ENCODE measurements at regions not wholly inside any gene's neighbourhood (a gene's known extent, or its start where the extent isn't known, plus 50 kb on each side); places are given as distances from the start of the nearest gene placed in this dataset.

DNA sequence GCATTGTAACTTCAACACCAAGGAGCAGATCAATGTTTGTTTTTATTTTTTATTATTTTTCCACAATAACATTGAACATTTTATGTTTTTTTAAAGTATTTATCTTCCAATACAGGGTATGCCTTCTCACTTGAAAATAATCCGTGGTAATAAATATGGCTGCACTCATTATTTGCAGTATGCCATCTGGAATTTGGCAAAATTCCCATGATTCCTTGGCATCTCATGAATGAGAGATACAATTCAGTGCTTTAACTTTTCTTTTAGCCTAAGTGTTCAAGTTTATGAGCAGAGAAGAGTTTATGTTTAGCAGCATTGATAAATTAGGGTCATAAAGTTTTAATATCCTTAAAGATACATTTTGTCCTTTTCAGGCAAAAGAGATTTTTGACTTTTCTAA, 1109.6 kb upstream of the ATXN8OS start:
- Histone ChIP-seq H3K27ac (ENCODE audit: low read depth in 1 of 3, low read length in 2 of 3) (no peak overlapping the region), H3K4me3 (ENCODE audit: low read depth in 1 of 3, low read length in 3 of 3) (no peak overlapping the region), H3K4me1 (ENCODE audit: control insufficient read depth in 3 of 3, insufficient read depth in 2 of 3, low read depth in 1 of 3, low read length in 2 of 3) (no peaks in the 10 kb centered on the region), H3K9me3 (ENCODE audit: control insufficient read depth in 2 of 2, insufficient read depth in 1 of 2, low read depth in 1 of 2, low read length in 1 of 2) (no peaks in the 10 kb centered on the region), H3K27me3 (ENCODE audit: control insufficient read depth in 3 of 3, insufficient read depth in 3 of 3, low read length in 3 of 3) (no peaks in the 10 kb centered on the region), H3K36me3 (ENCODE audit: control insufficient read depth in 3 of 3, insufficient read depth in 2 of 3, low read depth in 1 of 3, low read length in 3 of 3) (no peaks in the 10 kb centered on the region)
- DNase-seq (no peak), FAIRE-seq (no peak)
- 72 to 83% (median 74%) methylated on average over 1 of the region's 1 CpG for WGBS, 3 donors

DNA sequence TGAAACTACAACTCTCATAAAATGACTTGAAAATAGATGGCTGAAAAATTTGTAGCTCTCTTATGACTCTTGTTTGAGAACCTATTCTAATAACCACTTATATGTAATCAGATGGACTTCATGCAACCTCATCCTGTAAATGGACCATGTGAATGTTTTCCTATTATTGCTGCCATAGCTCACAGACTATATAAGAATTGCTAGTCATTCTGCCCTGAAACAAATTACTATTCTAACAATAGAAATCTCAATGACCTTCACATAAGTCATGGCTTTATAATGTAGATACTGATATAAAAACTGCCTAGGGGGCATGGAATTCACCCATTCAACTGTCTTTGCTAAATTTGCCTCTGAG, 1111.0 kb upstream of the ATXN8OS start:
- Histone ChIP-seq H3K27me3 (ENCODE audit: control insufficient read depth in 3 of 3, insufficient read depth in 3 of 3, low read length in 3 of 3) (no peaks in the 10 kb centered on the region), H3K27ac (ENCODE audit: low read depth in 1 of 3, low read length in 2 of 3) (no peak overlapping the region), H3K36me3 (ENCODE audit: control insufficient read depth in 3 of 3, insufficient read depth in 2 of 3, low read depth in 1 of 3, low read length in 3 of 3) (no peaks in the 10 kb centered on the region), H3K9me3 (ENCODE audit: control insufficient read depth in 2 of 2, insufficient read depth in 1 of 2, low read depth in 1 of 2, low read length in 1 of 2) (no peaks in the 10 kb centered on the region), H3K4me1 (ENCODE audit: control insufficient read depth in 3 of 3, insufficient read depth in 2 of 3, low read depth in 1 of 3, low read length in 2 of 3) (no peaks in the 10 kb centered on the region), H3K4me3 (ENCODE audit: low read depth in 1 of 3, low read length in 3 of 3) (no peak overlapping the region)
- DNase-seq = no peak
- FAIRE-seq = no peak

DNA sequence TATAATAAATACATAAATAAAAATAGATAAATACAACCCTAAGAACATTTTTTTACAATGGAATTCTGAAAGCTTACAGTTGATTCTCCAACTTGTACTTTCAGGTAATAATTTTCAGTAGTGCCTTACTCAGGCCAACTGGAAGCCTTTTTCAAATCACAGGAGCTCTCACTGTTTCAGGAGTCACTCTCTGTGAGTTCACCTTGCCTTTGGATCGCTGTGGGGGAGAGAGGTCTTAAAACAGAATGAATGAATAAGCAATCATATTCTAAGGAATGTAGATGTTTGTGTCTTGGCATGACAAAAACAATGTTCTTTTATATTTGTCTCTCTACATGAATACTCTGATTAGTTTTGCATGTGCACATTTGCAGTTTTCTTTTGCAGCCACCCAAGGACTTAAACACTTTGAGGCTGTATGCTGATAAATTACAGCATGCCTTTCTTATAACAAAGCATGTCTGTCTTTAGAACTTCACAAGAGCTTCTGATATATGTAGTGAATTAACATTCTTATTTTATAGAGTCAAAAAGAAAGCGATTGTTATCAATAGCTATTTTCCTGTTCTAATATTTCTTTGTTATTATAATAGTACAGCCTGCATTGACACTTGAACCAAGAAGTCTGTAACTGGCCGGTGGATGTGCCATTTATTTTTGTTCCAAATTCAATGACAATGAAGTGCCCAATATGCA, 1111.5 kb upstream of the ATXN8OS start:
- H3K9me3 ChIP-seq (ENCODE audit: control insufficient read depth in 2 of 2, insufficient read depth in 1 of 2, low read depth in 1 of 2, low read length in 1 of 2) = no peaks in the 10 kb centered on the region
- H3K4me3 ChIP-seq (ENCODE audit: low read depth in 1 of 3, low read length in 3 of 3) = no peak overlapping the region
- H3K27me3 ChIP-seq (ENCODE audit: control insufficient read depth in 3 of 3, insufficient read depth in 3 of 3, low read length in 3 of 3) = no peaks in the 10 kb centered on the region
- no peak for FAIRE-seq
- 67 to 72% (median 71%) methylated on average over 3 of the region's 3 CpGs for WGBS, 3 donors
- no peaks in the 10 kb centered on the region for H3K36me3 ChIP-seq (ENCODE audit: control insufficient read depth in 3 of 3, insufficient read depth in 2 of 3, low read depth in 1 of 3, low read length in 3 of 3)
- no peaks in the 10 kb centered on the region for H3K4me1 ChIP-seq (ENCODE audit: control insufficient read depth in 3 of 3, insufficient read depth in 2 of 3, low read depth in 1 of 3, low read length in 2 of 3)
- no peak overlapping the region for H3K27ac ChIP-seq (ENCODE audit: low read depth in 1 of 3, low read length in 2 of 3)
- DNase-seq = no peak

DNA sequence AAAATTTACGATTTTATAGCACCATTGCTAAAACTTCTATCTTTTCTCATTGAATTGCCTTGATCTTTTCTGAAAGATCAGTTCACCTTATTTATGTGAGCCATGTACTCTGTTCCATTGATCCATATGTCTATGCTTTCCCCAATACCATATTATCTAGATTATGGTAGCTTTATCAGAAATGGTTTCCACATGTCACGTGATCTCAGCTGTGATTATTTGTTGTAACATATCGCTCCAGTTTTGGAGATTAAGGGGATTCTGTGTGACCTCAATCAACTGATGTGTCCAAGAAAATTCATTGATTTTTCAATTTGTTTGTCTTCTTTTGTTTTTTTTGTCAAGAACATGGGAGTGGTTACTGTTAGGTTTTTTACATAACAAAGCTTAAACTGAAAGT, 1114.5 kb upstream of the ATXN8OS start:
- H3K9me3 ChIP-seq (ENCODE audit: control insufficient read depth in 2 of 2, insufficient read depth in 1 of 2, low read depth in 1 of 2, low read length in 1 of 2) = no peaks in the 10 kb centered on the region
- FAIRE-seq (no peak), DNase-seq (no peak)
- H3K27me3 ChIP-seq (ENCODE audit: control insufficient read depth in 3 of 3, insufficient read depth in 3 of 3, low read length in 3 of 3) = no peaks in the 10 kb centered on the region
- no peak overlapping the region for H3K4me3 ChIP-seq (ENCODE audit: low read depth in 1 of 3, low read length in 3 of 3)
- H3K27ac ChIP-seq (ENCODE audit: low read depth in 1 of 3, low read length in 2 of 3) = no peak overlapping the region
- no peaks in the 10 kb centered on the region for H3K36me3 ChIP-seq (ENCODE audit: control insufficient read depth in 3 of 3, insufficient read depth in 2 of 3, low read depth in 1 of 3, low read length in 3 of 3)
- no peaks in the 10 kb centered on the region for H3K4me1 ChIP-seq (ENCODE audit: control insufficient read depth in 3 of 3, insufficient read depth in 2 of 3, low read depth in 1 of 3, low read length in 2 of 3)
- 59 to 75% (median 72%) methylated on average over 3 of the region's 3 CpGs for WGBS, 3 donors

DNA sequence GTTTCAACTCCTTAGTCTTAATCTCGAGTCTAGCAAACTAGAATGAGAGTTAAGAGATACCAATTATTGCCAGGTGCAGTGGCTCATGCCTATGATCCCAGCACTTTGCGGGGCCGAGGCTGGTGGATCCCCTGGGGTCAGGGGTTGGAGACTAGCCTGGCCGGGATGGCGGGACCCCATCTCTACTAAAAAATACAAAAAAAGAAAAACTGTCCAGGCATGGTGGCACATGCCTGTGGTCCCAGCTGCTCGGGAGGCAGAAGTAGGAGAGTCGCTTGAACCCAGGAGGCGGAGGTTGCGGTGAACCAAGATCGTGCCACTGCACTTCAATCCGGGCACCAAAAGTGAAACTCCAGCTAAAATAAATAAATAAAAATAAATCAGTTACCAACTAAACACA, 1119.5 kb upstream of the ATXN8OS start:
- FAIRE-seq (no peak), DNase-seq (no peak)
- no peaks in the 10 kb centered on the region for H3K27me3 ChIP-seq (ENCODE audit: control insufficient read depth in 3 of 3, insufficient read depth in 3 of 3, low read length in 3 of 3)
- H3K4me1 ChIP-seq (ENCODE audit: control insufficient read depth in 3 of 3, insufficient read depth in 2 of 3, low read depth in 1 of 3, low read length in 2 of 3) = no peaks in the 10 kb centered on the region
- no peak overlapping the region for H3K4me3 ChIP-seq (ENCODE audit: low read depth in 1 of 3, low read length in 3 of 3)
- 78 to 85% (median 83%) methylated on average over 11 of the region's 11 CpGs for WGBS, 3 donors
- H3K36me3 ChIP-seq (ENCODE audit: control insufficient read depth in 3 of 3, insufficient read depth in 2 of 3, low read depth in 1 of 3, low read length in 3 of 3) = no peaks in the 10 kb centered on the region
- peaks cover 0 to 6% of the 10 kb centered on the region in 2 donors for H3K9me3 ChIP-seq (ENCODE audit: control insufficient read depth in 2 of 2, insufficient read depth in 1 of 2, low read depth in 1 of 2, low read length in 1 of 2)
- no peak overlapping the region for H3K27ac ChIP-seq (ENCODE audit: low read depth in 1 of 3, low read length in 2 of 3)

DNA sequence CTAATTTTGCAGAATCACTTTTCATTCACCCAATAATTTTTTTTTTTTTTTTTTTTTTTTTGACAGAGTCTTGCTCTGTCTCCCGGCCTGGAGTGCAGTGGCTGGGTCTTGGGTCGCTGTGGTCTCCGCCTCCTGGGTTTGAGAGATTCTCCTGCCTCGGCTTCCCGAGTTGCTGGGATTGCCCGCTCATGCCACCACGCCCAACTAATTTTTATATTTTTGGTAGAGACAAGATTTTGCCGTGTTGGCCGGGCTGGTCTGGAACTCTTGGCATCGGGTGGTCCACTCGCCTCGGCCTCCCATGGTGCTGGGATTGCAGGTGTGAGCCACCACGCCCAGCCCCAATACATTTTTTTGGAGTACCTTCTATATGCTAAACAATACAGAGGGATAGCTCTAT, 1120.0 kb upstream of the ATXN8OS start:
- no peaks in the 10 kb centered on the region for H3K36me3 ChIP-seq (ENCODE audit: control insufficient read depth in 3 of 3, insufficient read depth in 2 of 3, low read depth in 1 of 3, low read length in 3 of 3)
- DNase-seq (no peak), FAIRE-seq (no peak)
- H3K9me3 ChIP-seq (ENCODE audit: control insufficient read depth in 2 of 2, insufficient read depth in 1 of 2, low read depth in 1 of 2, low read length in 1 of 2) = peaks cover 0 to 8% of the 10 kb centered on the region in 2 donors
- no peaks in the 10 kb centered on the region for H3K27me3 ChIP-seq (ENCODE audit: control insufficient read depth in 3 of 3, insufficient read depth in 3 of 3, low read length in 3 of 3)
- H3K4me3 ChIP-seq (ENCODE audit: low read depth in 1 of 3, low read length in 3 of 3) = no peak overlapping the region
- WGBS, 3 donors = 93% methylated on average over 13 of the region's 13 CpGs
- H3K27ac ChIP-seq (ENCODE audit: low read depth in 1 of 3, low read length in 2 of 3) = no peak overlapping the region
- no peaks in the 10 kb centered on the region for H3K4me1 ChIP-seq (ENCODE audit: control insufficient read depth in 3 of 3, insufficient read depth in 2 of 3, low read depth in 1 of 3, low read length in 2 of 3)

DNA sequence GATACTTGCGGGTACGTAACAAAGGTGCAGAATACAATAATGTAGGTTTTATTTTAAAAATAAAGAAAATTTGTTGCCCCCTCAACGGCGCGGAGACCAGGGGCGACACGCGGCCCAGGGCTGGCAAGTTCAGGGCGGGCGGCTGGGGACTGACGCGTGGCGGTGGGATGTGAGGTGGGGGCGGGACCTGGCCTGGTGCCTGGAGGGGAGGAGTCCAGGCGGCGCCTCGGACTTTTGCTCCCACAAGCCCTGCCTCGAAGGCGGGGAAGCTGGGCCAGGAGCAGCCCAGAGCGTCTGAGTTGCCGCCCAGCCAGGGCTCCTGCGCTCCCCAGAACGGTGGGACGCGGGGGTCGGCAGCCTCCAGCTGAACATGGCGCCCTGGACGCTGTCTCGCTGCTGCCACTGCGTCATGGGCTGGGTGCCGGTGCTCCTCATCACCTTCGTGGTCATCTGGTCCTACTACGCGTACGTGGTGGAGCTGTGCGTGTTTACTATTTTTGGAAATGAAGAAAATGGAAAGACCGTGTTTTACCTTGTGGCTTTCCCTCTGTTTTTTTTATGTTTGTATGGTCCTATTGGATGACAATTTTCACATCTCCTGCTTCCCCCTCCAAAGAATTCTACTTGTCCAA, 1122.8 kb upstream of the ATXN8OS start:
- WGBS, 3 donors = 87 to 94% (median 93%) methylated on average over 34 to 37 of the region's 37 CpGs
- no peaks in the 10 kb centered on the region for H3K4me1 ChIP-seq (ENCODE audit: control insufficient read depth in 3 of 3, insufficient read depth in 2 of 3, low read depth in 1 of 3, low read length in 2 of 3)
- no peak overlapping the region for H3K27ac ChIP-seq (ENCODE audit: low read depth in 1 of 3, low read length in 2 of 3)
- no peaks in the 10 kb centered on the region for H3K27me3 ChIP-seq (ENCODE audit: control insufficient read depth in 3 of 3, insufficient read depth in 3 of 3, low read length in 3 of 3)
- H3K36me3 ChIP-seq (ENCODE audit: control insufficient read depth in 3 of 3, insufficient read depth in 2 of 3, low read depth in 1 of 3, low read length in 3 of 3) = no peaks in the 10 kb centered on the region
- FAIRE-seq (no peak), DNase-seq (no peak)
- peaks cover 0 to 8% of the 10 kb centered on the region in 2 donors for H3K9me3 ChIP-seq (ENCODE audit: control insufficient read depth in 2 of 2, insufficient read depth in 1 of 2, low read depth in 1 of 2, low read length in 1 of 2)
- no peak overlapping the region for H3K4me3 ChIP-seq (ENCODE audit: low read depth in 1 of 3, low read length in 3 of 3)

DNA sequence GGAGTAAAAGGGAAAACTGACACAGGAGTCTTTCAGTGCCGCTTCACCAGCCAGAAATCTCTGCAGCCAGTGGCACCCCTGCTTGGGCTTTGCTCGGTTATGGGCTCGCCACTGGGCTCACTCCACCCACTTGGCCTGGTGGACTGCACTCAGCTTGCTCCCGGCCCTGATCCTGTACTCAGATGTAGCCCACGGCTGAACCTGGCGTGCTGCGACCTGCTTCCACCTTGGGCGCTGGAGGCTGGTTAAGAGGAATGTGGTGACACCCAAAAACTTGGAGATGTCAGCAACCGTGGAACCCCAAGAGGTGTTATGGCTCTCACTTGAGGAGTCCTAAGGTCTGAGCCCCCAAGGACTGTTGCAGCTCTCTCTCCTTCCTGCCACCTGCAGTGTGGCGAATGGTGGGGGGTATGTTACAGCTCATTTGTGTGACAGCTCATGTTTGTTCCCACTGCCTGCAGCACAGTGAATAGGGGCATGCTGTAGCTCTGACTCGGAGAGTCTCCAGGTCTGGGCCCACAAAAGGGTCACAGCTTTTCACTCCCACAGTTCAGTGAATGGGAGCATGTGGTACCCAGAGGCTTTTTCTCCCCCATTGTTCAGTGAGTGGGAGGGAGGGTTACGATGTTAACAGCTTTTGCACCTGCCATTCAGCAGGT, 1124.5 kb upstream of the ATXN8OS start:
- Histone ChIP-seq H3K27me3 (ENCODE audit: control insufficient read depth in 3 of 3, insufficient read depth in 3 of 3, low read length in 3 of 3) (no peaks in the 10 kb centered on the region), H3K4me3 (ENCODE audit: low read depth in 1 of 3, low read length in 3 of 3) (no peak overlapping the region), H3K36me3 (ENCODE audit: control insufficient read depth in 3 of 3, insufficient read depth in 2 of 3, low read depth in 1 of 3, low read length in 3 of 3) (no peaks in the 10 kb centered on the region), H3K4me1 (ENCODE audit: control insufficient read depth in 3 of 3, insufficient read depth in 2 of 3, low read depth in 1 of 3, low read length in 2 of 3) (no peaks in the 10 kb centered on the region), H3K9me3 (ENCODE audit: control insufficient read depth in 2 of 2, insufficient read depth in 1 of 2, low read depth in 1 of 2, low read length in 1 of 2) (peaks cover 0 to 8% of the 10 kb centered on the region in 2 donors), H3K27ac (ENCODE audit: low read depth in 1 of 3, low read length in 2 of 3) (no peak overlapping the region)
- DNase-seq (no peak), FAIRE-seq (no peak)
- WGBS, 3 donors = 83 to 87% (median 83%) methylated on average over 12 of the region's 12 CpGs
